ENCODE measurements at regions not wholly inside any gene's neighbourhood (a gene's known extent, or its start where the extent isn't known, plus 50 kb on each side); places are given as distances from the start of the nearest gene placed in this dataset.

- TF ChIP-seq POLR2A (IDR thresholded peaks at IDR 0.05) (no peak), CTCF (IDR thresholded peaks at IDR 0.05) (no peak)
Observed at GRCh38 chr2:187017438-187017837, 168.5 kb upstream of the ZSWIM2 start.

Data from tibial nerve (tissue), 3 donors.